ENCODE measurements at regions not wholly inside any gene's neighbourhood (a gene's known extent, or its start where the extent isn't known, plus 50 kb on each side); places are given as distances from the start of the nearest gene placed in this dataset.
"Not testable (repeated sequence)": the region's sequence is repeated elsewhere in the genome, so short reads cannot be mapped to it uniquely, and the experiment has no call there.

- H3K36me3 Mint-ChIP-seq (ENCODE audit: unreplicated experiment); H3K9me3 Mint-ChIP-seq (ENCODE audit: unreplicated experiment); H3K27me3 Mint-ChIP-seq (ENCODE audit: unreplicated experiment); H3K4me1 Mint-ChIP-seq (ENCODE audit: low read depth, unreplicated experiment); H3K27ac Mint-ChIP-seq (ENCODE audit: unreplicated experiment): not testable (repeated sequence)
- peak overlapping the region; percentile 74 for H3K4me3 Mint-ChIP-seq (ENCODE audit: unreplicated experiment)
- peak; percentile 39 for DNase-seq
These were observed 66.3 kb downstream of the FAM72C start for GRCh38 chr1:143905214-143906179.

GRCh38 chr1:143904622-143904979 is 67.2 kb downstream of the FAM72C start:
- DNase-seq; H3K9me3 Mint-ChIP-seq (ENCODE audit: unreplicated experiment); H3K27me3 Mint-ChIP-seq (ENCODE audit: unreplicated experiment); H3K27ac Mint-ChIP-seq (ENCODE audit: unreplicated experiment); H3K4me1 Mint-ChIP-seq (ENCODE audit: low read depth, unreplicated experiment); H3K36me3 Mint-ChIP-seq (ENCODE audit: unreplicated experiment): not testable (repeated sequence)
- H3K4me3 Mint-ChIP-seq (ENCODE audit: unreplicated experiment): peak overlapping the region; percentile 85

GRCh38 chr1:143903899-143904621 is 67.7 kb downstream of the FAM72C start:
- peak overlapping the region; percentile 85 for H3K4me3 Mint-ChIP-seq (ENCODE audit: unreplicated experiment)
- not testable (repeated sequence) for H3K4me1 Mint-ChIP-seq (ENCODE audit: low read depth, unreplicated experiment); H3K9me3 Mint-ChIP-seq (ENCODE audit: unreplicated experiment); H3K36me3 Mint-ChIP-seq (ENCODE audit: unreplicated experiment); H3K27ac Mint-ChIP-seq (ENCODE audit: unreplicated experiment); H3K27me3 Mint-ChIP-seq (ENCODE audit: unreplicated experiment)
- DNase-seq: peak; percentile 21

- not testable (repeated sequence) for H3K9me3 Mint-ChIP-seq (ENCODE audit: unreplicated experiment); H3K4me3 Mint-ChIP-seq (ENCODE audit: unreplicated experiment); H3K27ac Mint-ChIP-seq (ENCODE audit: unreplicated experiment); H3K36me3 Mint-ChIP-seq (ENCODE audit: unreplicated experiment); H3K4me1 Mint-ChIP-seq (ENCODE audit: low read depth, unreplicated experiment); H3K27me3 Mint-ChIP-seq (ENCODE audit: unreplicated experiment); DNase-seq
These were observed 75.4 kb downstream of the FAM72C start for GRCh38 chr1:143896377-143896776.

- not testable (repeated sequence) for H3K36me3 Mint-ChIP-seq (ENCODE audit: unreplicated experiment); H3K27me3 Mint-ChIP-seq (ENCODE audit: unreplicated experiment); H3K9me3 Mint-ChIP-seq (ENCODE audit: unreplicated experiment); H3K4me3 Mint-ChIP-seq (ENCODE audit: unreplicated experiment); H3K27ac Mint-ChIP-seq (ENCODE audit: unreplicated experiment); H3K4me1 Mint-ChIP-seq (ENCODE audit: low read depth, unreplicated experiment)
- DNase-seq: peak; percentile 69
These were observed 86.7 kb downstream of the FAM72C start for GRCh38 chr1:143884932-143885574.

DNA sequence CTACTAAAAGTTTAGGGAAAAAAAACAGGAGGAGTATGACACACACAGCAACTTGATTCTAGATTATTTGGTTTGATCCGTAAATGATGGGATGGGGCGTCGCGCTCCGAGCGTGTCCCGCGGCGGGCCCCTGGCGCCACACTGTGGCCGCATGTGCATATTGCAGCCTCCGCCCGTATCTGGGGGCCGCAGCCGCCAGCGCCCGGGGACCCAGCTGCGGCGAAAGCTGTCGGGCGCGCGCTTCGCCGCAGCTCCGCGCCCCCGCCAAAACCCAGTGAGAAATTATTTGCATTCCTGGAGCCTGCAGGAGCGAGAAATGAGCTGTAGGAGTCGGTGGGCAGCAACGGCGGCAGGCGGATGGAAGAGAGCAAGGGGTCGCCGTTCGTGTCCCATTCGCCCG is 87.3 kb downstream of the FAM72C start:
- not testable (repeated sequence) for H3K36me3 Mint-ChIP-seq (ENCODE audit: unreplicated experiment); H3K4me1 Mint-ChIP-seq (ENCODE audit: low read depth, unreplicated experiment); H3K27me3 Mint-ChIP-seq (ENCODE audit: unreplicated experiment); H3K9me3 Mint-ChIP-seq (ENCODE audit: unreplicated experiment); H3K27ac Mint-ChIP-seq (ENCODE audit: unreplicated experiment)
- peak; percentile 32 for DNase-seq
- peak overlapping the region; percentile 57 for H3K4me3 Mint-ChIP-seq (ENCODE audit: unreplicated experiment)
- TF ChIP-seq, protein P1, sequence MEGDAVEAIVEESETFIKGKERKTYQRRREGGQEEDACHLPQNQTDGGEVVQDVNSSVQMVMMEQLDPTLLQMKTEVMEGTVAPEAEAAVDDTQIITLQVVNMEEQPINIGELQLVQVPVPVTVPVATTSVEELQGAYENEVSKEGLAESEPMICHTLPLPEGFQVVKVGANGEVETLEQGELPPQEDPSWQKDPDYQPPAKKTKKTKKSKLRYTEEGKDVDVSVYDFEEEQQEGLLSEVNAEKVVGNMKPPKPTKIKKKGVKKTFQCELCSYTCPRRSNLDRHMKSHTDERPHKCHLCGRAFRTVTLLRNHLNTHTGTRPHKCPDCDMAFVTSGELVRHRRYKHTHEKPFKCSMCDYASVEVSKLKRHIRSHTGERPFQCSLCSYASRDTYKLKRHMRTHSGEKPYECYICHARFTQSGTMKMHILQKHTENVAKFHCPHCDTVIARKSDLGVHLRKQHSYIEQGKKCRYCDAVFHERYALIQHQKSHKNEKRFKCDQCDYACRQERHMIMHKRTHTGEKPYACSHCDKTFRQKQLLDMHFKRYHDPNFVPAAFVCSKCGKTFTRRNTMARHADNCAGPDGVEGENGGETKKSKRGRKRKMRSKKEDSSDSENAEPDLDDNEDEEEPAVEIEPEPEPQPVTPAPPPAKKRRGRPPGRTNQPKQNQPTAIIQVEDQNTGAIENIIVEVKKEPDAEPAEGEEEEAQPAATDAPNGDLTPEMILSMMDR (IDR thresholded peaks at IDR 0.05; ENCODE audit: partially characterized antibody, unreplicated experiment): peak; percentile 46

DNA sequence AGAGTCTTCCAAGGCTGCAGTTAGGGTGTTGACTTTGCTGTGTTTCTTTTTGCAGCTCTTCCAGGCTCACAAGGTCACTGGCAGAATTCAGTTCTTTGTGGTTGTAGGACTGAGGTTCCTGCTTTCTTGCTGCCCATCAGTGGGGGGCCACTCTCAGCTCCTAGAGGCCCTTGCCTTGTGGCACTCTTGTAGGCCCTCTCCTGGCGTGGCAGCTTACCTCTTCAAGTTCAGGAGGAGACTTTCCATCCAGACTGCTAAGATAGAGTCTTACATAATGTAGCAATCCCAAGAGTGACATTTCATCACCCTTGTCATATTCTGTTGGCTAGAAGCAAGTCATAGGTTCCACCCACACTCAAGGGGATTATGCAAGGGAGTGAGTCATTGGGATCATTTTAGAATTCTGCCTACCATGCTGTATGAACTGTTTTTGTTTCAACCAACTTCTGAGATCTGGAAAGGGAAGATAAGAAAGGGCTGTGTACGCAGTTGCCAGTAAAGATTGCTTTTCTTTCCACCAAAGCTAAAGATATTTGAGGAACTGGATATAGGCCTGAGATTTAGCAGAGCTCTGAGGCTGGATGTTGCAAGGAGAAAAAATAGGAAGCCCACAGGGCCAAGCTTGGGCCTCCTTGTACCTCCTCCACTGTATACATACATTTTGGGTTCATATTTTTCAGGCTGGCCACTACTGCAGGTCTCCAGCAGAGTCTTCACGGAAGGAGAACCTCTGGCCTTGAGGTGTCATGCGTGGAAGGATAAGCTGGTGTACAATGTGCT is 91.8 kb downstream of the FAM72C start:
- not testable (repeated sequence) for H3K4me3 Mint-ChIP-seq (ENCODE audit: unreplicated experiment); H3K36me3 Mint-ChIP-seq (ENCODE audit: unreplicated experiment); DNase-seq; H3K27me3 Mint-ChIP-seq (ENCODE audit: unreplicated experiment); H3K27ac Mint-ChIP-seq (ENCODE audit: unreplicated experiment); H3K4me1 Mint-ChIP-seq (ENCODE audit: low read depth, unreplicated experiment); H3K9me3 Mint-ChIP-seq (ENCODE audit: unreplicated experiment)

- H3K4me1 Mint-ChIP-seq (ENCODE audit: low read depth, unreplicated experiment); H3K36me3 Mint-ChIP-seq (ENCODE audit: unreplicated experiment); H3K27ac Mint-ChIP-seq (ENCODE audit: unreplicated experiment); H3K9me3 Mint-ChIP-seq (ENCODE audit: unreplicated experiment); H3K27me3 Mint-ChIP-seq (ENCODE audit: unreplicated experiment); DNase-seq; H3K4me3 Mint-ChIP-seq (ENCODE audit: unreplicated experiment): not testable (repeated sequence)
These were observed 95.8 kb downstream of the FAM72C start for GRCh38 chr1:143875947-143876346.

GRCh38 chr1:143874625-143875024 is 97.2 kb downstream of the FAM72C start:
- H3K9me3 Mint-ChIP-seq (ENCODE audit: unreplicated experiment); H3K4me1 Mint-ChIP-seq (ENCODE audit: low read depth, unreplicated experiment); H3K27me3 Mint-ChIP-seq (ENCODE audit: unreplicated experiment); H3K4me3 Mint-ChIP-seq (ENCODE audit: unreplicated experiment); H3K36me3 Mint-ChIP-seq (ENCODE audit: unreplicated experiment); DNase-seq; H3K27ac Mint-ChIP-seq (ENCODE audit: unreplicated experiment): not testable (repeated sequence)

DNA sequence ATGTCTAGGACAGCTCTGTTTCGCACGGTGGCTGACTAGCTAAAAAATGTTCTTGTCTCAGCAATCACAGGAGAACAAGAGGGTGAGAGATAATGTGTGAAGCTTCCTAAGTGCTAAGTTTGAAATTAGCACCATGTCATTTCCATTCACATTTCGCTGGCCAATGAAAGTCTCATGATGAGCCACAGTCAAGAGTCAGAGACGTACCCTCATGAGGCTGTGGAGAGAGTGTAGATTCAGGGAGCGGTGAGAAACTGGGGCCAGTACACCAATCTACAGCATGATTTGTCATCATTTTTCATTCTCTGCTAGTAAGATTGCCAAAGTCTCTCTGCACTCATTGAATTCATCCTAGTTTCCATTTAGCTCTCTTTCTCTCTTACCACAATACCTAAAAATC is 98.1 kb downstream of the FAM72C start:
- not testable (repeated sequence) for H3K27me3 Mint-ChIP-seq (ENCODE audit: unreplicated experiment); H3K27ac Mint-ChIP-seq (ENCODE audit: unreplicated experiment); H3K4me3 Mint-ChIP-seq (ENCODE audit: unreplicated experiment); DNase-seq; H3K9me3 Mint-ChIP-seq (ENCODE audit: unreplicated experiment); H3K4me1 Mint-ChIP-seq (ENCODE audit: low read depth, unreplicated experiment); H3K36me3 Mint-ChIP-seq (ENCODE audit: unreplicated experiment)

Measured in glutamatergic neuron (in vitro differentiated cells).